ENCODE measurements at regions not wholly inside any gene's neighbourhood (a gene's known extent, or its start where the extent isn't known, plus 50 kb on each side); places are given as distances from the start of the nearest gene placed in this dataset.

- TF ChIP-seq, protein P1, sequence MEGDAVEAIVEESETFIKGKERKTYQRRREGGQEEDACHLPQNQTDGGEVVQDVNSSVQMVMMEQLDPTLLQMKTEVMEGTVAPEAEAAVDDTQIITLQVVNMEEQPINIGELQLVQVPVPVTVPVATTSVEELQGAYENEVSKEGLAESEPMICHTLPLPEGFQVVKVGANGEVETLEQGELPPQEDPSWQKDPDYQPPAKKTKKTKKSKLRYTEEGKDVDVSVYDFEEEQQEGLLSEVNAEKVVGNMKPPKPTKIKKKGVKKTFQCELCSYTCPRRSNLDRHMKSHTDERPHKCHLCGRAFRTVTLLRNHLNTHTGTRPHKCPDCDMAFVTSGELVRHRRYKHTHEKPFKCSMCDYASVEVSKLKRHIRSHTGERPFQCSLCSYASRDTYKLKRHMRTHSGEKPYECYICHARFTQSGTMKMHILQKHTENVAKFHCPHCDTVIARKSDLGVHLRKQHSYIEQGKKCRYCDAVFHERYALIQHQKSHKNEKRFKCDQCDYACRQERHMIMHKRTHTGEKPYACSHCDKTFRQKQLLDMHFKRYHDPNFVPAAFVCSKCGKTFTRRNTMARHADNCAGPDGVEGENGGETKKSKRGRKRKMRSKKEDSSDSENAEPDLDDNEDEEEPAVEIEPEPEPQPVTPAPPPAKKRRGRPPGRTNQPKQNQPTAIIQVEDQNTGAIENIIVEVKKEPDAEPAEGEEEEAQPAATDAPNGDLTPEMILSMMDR (IDR thresholded peaks at IDR 0.05) = no peak
- TF ChIP-seq POLR2AphosphoS5 (IDR thresholded peaks at IDR 0.05; ENCODE audit: low read depth, low read length) (no peak), TCF7L2 (IDR thresholded peaks at IDR 0.05; ENCODE audit: low read depth, low read length) (no peak), SIN3A (IDR thresholded peaks at IDR 0.05; ENCODE audit: borderline replicate concordance, insufficient read depth, low read depth, low read length) (no peak)
- TF ChIP-seq, protein P2, sequence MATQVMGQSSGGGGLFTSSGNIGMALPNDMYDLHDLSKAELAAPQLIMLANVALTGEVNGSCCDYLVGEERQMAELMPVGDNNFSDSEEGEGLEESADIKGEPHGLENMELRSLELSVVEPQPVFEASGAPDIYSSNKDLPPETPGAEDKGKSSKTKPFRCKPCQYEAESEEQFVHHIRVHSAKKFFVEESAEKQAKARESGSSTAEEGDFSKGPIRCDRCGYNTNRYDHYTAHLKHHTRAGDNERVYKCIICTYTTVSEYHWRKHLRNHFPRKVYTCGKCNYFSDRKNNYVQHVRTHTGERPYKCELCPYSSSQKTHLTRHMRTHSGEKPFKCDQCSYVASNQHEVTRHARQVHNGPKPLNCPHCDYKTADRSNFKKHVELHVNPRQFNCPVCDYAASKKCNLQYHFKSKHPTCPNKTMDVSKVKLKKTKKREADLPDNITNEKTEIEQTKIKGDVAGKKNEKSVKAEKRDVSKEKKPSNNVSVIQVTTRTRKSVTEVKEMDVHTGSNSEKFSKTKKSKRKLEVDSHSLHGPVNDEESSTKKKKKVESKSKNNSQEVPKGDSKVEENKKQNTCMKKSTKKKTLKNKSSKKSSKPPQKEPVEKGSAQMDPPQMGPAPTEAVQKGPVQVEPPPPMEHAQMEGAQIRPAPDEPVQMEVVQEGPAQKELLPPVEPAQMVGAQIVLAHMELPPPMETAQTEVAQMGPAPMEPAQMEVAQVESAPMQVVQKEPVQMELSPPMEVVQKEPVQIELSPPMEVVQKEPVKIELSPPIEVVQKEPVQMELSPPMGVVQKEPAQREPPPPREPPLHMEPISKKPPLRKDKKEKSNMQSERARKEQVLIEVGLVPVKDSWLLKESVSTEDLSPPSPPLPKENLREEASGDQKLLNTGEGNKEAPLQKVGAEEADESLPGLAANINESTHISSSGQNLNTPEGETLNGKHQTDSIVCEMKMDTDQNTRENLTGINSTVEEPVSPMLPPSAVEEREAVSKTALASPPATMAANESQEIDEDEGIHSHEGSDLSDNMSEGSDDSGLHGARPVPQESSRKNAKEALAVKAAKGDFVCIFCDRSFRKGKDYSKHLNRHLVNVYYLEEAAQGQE (IDR thresholded peaks at IDR 0.05; ENCODE audit: insufficient read depth in 1 of 2, low read depth in 2 of 2, low read length in 1 of 2) = no peak
Measured at GRCh38 chr11:112540261-112540660, 279.6 kb upstream of the PLET1 start.
